Renal cortical epithelial cell (primary cell): ENCODE measurements at regions not wholly inside any gene's neighbourhood (a gene's known extent, or its start where the extent isn't known, plus 50 kb on each side); places are given as distances from the start of the nearest gene placed in this dataset.
"Not testable (repeated sequence)": the region's sequence is repeated elsewhere in the genome, so short reads cannot be mapped to it uniquely, and the experiment has no call there.

Experiments
- DNase-seq: peaks from one replicate; pipeline ENCODE4 v3.0.0-alpha.2; 2011; ENCODE audit warnings: low read depth

- no peak for DNase-seq
Observed at GRCh38 chr5:12759377-12759776, 855.1 kb upstream of the CTNND2 start.

GRCh38 chr5:12757035-12757434 lies 852.8 kb upstream of the CTNND2 start:
- no peak for DNase-seq

- DNase-seq = no peak
Observed at GRCh38 chr5:12745537-12745936, 841.3 kb upstream of the CTNND2 start.

- no peak for DNase-seq
Observed at GRCh38 chr5:12743582-12743981, 839.3 kb upstream of the CTNND2 start.

GRCh38 chr5:12730354-12730753 lies 826.1 kb upstream of the CTNND2 start:
- no peak for DNase-seq

GRCh38 chr5:12716664-12717063 lies 812.4 kb upstream of the CTNND2 start:
- DNase-seq = no peak

- DNase-seq = no peak
Observed at GRCh38 chr5:12707560-12707959, 803.3 kb upstream of the CTNND2 start.

GRCh38 chr5:12704955-12705354 lies 800.7 kb upstream of the CTNND2 start:
- peak; percentile 1 for DNase-seq

GRCh38 chr5:12703254-12703653 lies 799.0 kb upstream of the CTNND2 start:
- no peak for DNase-seq

GRCh38 chr5:12695651-12696050 lies 791.4 kb upstream of the CTNND2 start:
- no peak for DNase-seq

GRCh38 chr5:12691330-12691729 lies 787.1 kb upstream of the CTNND2 start:
- peak; percentile 3 for DNase-seq

- DNase-seq = no peak
Observed at GRCh38 chr5:12690361-12690760, 786.1 kb upstream of the CTNND2 start.

GRCh38 chr5:12683249-12683648 lies 779.0 kb upstream of the CTNND2 start:
- DNase-seq = no peak

- no peak for DNase-seq
Observed at GRCh38 chr5:12679731-12680130, 775.5 kb upstream of the CTNND2 start.

GRCh38 chr5:12675959-12676358 lies 771.7 kb upstream of the CTNND2 start:
- no peak for DNase-seq

- DNase-seq = no peak
Observed at GRCh38 chr5:12672141-12672540, 767.9 kb upstream of the CTNND2 start.

GRCh38 chr5:12669326-12669725 lies 765.1 kb upstream of the CTNND2 start:
- no peak for DNase-seq

GRCh38 chr5:12668564-12668963 lies 764.3 kb upstream of the CTNND2 start:
- DNase-seq = no peak

- not testable (repeated sequence) for DNase-seq
Observed at GRCh38 chr5:12667818-12668217, 763.6 kb upstream of the CTNND2 start.

- not testable (repeated sequence) for DNase-seq
Observed at GRCh38 chr5:12665772-12666171, 761.5 kb upstream of the CTNND2 start.

GRCh38 chr5:12662545-12663314 lies 758.5 kb upstream of the CTNND2 start:
- no peak for DNase-seq

GRCh38 chr5:12661617-12662370 lies 757.5 kb upstream of the CTNND2 start:
- DNase-seq = no peak
